ENCODE measurements at regions not wholly inside any gene's neighbourhood (a gene's known extent, or its start where the extent isn't known, plus 50 kb on each side); places are given as distances from the start of the nearest gene placed in this dataset.

DNA sequence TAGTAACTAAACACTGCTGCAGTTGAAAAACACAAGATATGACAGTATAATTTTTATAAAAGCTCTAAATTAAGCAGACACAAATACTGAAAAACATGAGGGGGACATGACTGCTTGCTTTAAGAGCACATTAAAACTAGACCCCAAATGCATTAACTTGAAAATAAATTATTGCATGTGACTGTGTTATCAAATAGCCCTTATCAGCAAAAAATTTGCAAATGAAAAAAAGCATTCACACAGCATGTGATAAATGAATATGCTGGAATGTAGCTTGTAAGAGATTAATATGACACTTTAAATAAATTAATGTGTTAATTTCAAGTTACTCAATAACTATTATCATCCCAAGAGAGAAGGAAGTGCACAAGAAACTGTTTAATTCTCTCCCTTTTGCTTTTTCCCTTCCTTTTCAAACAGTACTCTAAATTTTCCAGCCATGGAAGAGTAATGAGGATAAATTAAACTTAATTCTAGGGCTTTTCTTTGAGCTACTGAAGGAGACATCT, 1422.1 kb upstream of the FLRT2 start:
- TF ChIP-seq, protein P1, sequence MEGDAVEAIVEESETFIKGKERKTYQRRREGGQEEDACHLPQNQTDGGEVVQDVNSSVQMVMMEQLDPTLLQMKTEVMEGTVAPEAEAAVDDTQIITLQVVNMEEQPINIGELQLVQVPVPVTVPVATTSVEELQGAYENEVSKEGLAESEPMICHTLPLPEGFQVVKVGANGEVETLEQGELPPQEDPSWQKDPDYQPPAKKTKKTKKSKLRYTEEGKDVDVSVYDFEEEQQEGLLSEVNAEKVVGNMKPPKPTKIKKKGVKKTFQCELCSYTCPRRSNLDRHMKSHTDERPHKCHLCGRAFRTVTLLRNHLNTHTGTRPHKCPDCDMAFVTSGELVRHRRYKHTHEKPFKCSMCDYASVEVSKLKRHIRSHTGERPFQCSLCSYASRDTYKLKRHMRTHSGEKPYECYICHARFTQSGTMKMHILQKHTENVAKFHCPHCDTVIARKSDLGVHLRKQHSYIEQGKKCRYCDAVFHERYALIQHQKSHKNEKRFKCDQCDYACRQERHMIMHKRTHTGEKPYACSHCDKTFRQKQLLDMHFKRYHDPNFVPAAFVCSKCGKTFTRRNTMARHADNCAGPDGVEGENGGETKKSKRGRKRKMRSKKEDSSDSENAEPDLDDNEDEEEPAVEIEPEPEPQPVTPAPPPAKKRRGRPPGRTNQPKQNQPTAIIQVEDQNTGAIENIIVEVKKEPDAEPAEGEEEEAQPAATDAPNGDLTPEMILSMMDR (IDR thresholded peaks at IDR 0.05): no peak
- TF ChIP-seq POLR2A (IDR thresholded peaks at IDR 0.05): no peak
